ENCODE measurements at regions not wholly inside any gene's neighbourhood (a gene's known extent, or its start where the extent isn't known, plus 50 kb on each side); places are given as distances from the start of the nearest gene placed in this dataset.
"Not testable (repeated sequence)": the region's sequence is repeated elsewhere in the genome, so short reads cannot be mapped to it uniquely, and the experiment has no call there.

DNA sequence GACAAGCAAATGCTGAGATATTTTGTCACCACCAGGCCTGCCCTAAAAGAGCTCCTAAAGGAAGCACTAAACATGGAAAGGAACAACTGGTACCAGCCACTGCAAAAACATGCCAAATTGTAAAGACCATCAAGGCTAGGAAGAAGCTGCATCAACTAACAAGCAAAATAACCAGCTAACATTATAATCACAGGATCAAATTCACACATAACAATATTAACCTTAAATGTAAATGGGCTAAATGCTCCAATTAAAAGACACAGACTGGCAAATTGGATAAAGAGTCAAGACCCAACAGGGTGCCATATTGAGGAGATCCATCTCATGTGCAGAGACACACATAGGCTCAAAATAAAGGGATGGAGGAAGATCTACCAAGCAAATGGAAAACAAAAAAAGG, 63.1 kb upstream of the LHFPL2 start:
- TF ChIP-seq, protein P1, sequence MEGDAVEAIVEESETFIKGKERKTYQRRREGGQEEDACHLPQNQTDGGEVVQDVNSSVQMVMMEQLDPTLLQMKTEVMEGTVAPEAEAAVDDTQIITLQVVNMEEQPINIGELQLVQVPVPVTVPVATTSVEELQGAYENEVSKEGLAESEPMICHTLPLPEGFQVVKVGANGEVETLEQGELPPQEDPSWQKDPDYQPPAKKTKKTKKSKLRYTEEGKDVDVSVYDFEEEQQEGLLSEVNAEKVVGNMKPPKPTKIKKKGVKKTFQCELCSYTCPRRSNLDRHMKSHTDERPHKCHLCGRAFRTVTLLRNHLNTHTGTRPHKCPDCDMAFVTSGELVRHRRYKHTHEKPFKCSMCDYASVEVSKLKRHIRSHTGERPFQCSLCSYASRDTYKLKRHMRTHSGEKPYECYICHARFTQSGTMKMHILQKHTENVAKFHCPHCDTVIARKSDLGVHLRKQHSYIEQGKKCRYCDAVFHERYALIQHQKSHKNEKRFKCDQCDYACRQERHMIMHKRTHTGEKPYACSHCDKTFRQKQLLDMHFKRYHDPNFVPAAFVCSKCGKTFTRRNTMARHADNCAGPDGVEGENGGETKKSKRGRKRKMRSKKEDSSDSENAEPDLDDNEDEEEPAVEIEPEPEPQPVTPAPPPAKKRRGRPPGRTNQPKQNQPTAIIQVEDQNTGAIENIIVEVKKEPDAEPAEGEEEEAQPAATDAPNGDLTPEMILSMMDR (IDR thresholded peaks at IDR 0.05): not testable (repeated sequence)
- not testable (repeated sequence) for TF ChIP-seq POLR2A (IDR thresholded peaks at IDR 0.05)

Data from stomach (tissue), 4 donors.